Amniotic stem cell (primary cell): ENCODE measurements at regions not wholly inside any gene's neighbourhood (a gene's known extent, or its start where the extent isn't known, plus 50 kb on each side); places are given as distances from the start of the nearest gene placed in this dataset.

ENCODE experiments used
- DNase-seq: peaks from one replicate; lab custom pipeline; 2025; lab: John Stamatoyannopoulos, UW

GRCh38 chr2:104447831-104448434 lies 406.0 kb upstream of the POU3F3 start:
- no peak for DNase-seq

- DNase-seq = no peak
These were observed 405.1 kb upstream of the POU3F3 start for GRCh38 chr2:104448661-104449440.

- DNase-seq = no peak
These were observed 401.4 kb upstream of the POU3F3 start for GRCh38 chr2:104452558-104452957.

- DNase-seq = no peak
These were observed 391.2 kb upstream of the POU3F3 start for GRCh38 chr2:104462731-104463130.

GRCh38 chr2:104465981-104466380 lies 387.9 kb upstream of the POU3F3 start:
- DNase-seq = no peak

- no peak for DNase-seq
These were observed 385.1 kb upstream of the POU3F3 start for GRCh38 chr2:104468846-104469245.

GRCh38 chr2:104472076-104472475 lies 381.8 kb upstream of the POU3F3 start:
- DNase-seq = no peak

GRCh38 chr2:104473546-104473945 lies 380.4 kb upstream of the POU3F3 start:
- DNase-seq = no peak

GRCh38 chr2:104474716-104475115 lies 379.2 kb upstream of the POU3F3 start:
- no peak for DNase-seq

- no peak for DNase-seq
These were observed 377.8 kb upstream of the POU3F3 start for GRCh38 chr2:104476075-104476474.

- DNase-seq = no peak
These were observed 377.3 kb upstream of the POU3F3 start for GRCh38 chr2:104476563-104476988.

GRCh38 chr2:104481341-104481740 lies 372.6 kb upstream of the POU3F3 start:
- no peak for DNase-seq

- DNase-seq = no peak
These were observed 366.5 kb upstream of the POU3F3 start for GRCh38 chr2:104487366-104487765.

GRCh38 chr2:104493698-104494097 lies 360.2 kb upstream of the POU3F3 start:
- no peak for DNase-seq

GRCh38 chr2:104501342-104501741 lies 352.6 kb upstream of the POU3F3 start:
- DNase-seq = no peak

- DNase-seq = no peak
These were observed 352.0 kb upstream of the POU3F3 start for GRCh38 chr2:104501929-104502328.

- DNase-seq = no peak
These were observed 351.0 kb upstream of the POU3F3 start for GRCh38 chr2:104502901-104503300.

GRCh38 chr2:104504331-104505073 lies 349.4 kb upstream of the POU3F3 start:
- DNase-seq = no peak

GRCh38 chr2:104518256-104518655 lies 335.7 kb upstream of the POU3F3 start:
- no peak for DNase-seq

GRCh38 chr2:104521247-104521646 lies 332.7 kb upstream of the POU3F3 start:
- DNase-seq = no peak

- DNase-seq = no peak
These were observed 330.0 kb upstream of the POU3F3 start for GRCh38 chr2:104523921-104524320.

- DNase-seq = no peak
These were observed 325.8 kb upstream of the POU3F3 start for GRCh38 chr2:104528101-104528500.

GRCh38 chr2:104531122-104531521 lies 322.8 kb upstream of the POU3F3 start:
- no peak for DNase-seq
